ENCODE measurements at regions not wholly inside any gene's neighbourhood (a gene's known extent, or its start where the extent isn't known, plus 50 kb on each side); places are given as distances from the start of the nearest gene placed in this dataset.
"Not testable (repeated sequence)": the region's sequence is repeated elsewhere in the genome, so short reads cannot be mapped to it uniquely, and the experiment has no call there.

DNA sequence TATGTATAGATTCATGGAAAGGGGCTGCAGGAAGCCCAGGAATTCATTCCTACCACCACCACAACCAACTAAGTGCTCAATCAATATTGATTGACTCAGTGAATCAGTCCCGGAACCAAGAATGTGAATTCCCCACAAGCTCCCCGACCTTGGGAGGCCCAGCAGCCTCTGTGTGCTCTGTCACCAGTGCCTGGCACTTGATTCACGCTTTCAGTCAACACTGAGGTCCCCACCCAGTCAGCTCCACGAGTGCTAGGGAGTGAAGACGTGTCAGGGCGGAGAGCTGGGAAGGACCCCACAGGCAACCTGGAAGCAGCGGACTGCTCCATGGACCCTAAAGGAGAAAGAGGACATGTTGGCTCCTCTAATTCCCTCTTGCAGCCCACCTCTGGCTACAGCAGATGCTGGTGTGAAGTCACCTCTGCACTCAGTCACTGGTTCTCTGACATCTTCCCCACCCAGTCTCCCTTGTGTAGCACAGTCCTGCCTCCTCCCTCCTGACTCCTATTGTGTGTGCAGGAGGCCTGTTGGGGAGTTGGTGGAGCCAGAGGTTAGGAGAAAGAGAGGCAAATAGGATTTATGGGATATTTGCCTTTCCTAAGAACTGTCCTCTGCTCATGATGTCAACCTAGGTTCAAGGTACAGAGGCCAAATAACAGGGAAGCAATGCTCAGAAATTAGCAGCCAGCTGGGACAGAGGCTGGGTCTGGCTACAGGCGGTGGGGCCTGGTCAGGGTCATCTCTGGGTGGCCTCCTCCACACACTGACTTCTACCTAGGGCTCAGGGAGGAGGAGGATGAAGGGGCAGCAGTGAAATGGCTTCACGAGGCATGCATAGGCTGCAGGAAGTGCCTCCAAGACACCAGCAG, 88.2 kb downstream of the TRIM69 start:
- intact Hi-C loops (cut with micrococcal nuclease); ATAC-seq (ENCODE audit: low read depth); H3K4me1 ChIP-seq (ENCODE audit: control insufficient read depth in 2 of 2, insufficient read depth in 2 of 2, low read length in 2 of 2); POLR2A ChIA-PET; H3K27me3 Mint-ChIP-seq; DNase-seq; H3K27me3 ChIP-seq (replicated peaks in 1 of 4; ENCODE audit: control extremely low read depth in 1 of 4, control insufficient read depth in 3 of 4, insufficient read depth in 4 of 4, low read length in 3 of 4); CTCF ChIA-PET; H2AFZ ChIP-seq (ENCODE audit: insufficient read depth, low read depth, low read length, poor library complexity, severe bottlenecking); H3K4me3 ChIP-seq (ENCODE audit: control extremely low read depth in 1 of 5, extremely low read depth in 1 of 5, insufficient read depth in 1 of 5, low read depth in 2 of 5, low read length in 4 of 5); H3K79me2 ChIP-seq (ENCODE audit: control insufficient read depth, insufficient read depth, low read length); H3K9me3 ChIP-seq (ENCODE audit: control extremely low read depth in 1 of 3, control insufficient read depth in 2 of 3, insufficient read depth in 1 of 3, low read length in 2 of 3); H3K27ac Mint-ChIP-seq; H3K27ac ChIP-seq (ENCODE audit: low read length in 2 of 2); H3K4me3 Mint-ChIP-seq; H3K9ac ChIP-seq (ENCODE audit: low read length); H3K4me2 ChIP-seq (replicated peaks; ENCODE audit: low read depth, low read length, poor library complexity, severe bottlenecking); H3K36me3 ChIP-seq (replicated peaks in 1 of 2; ENCODE audit: control extremely low read depth in 1 of 2, control insufficient read depth in 1 of 2, extremely low read depth in 1 of 2, insufficient read depth in 2 of 2, low read length in 1 of 2); H3K4me1 Mint-ChIP-seq; H4K20me1 ChIP-seq (ENCODE audit: control insufficient read depth, insufficient read depth, low read length, poor library complexity, severe bottlenecking); H3K9me3 Mint-ChIP-seq (ENCODE audit: insufficient read depth): not testable (repeated sequence)
- WGBS (ENCODE audit: insufficient coverage): no CpG with 5 or more reads among the region's 9 CpGs

DNA sequence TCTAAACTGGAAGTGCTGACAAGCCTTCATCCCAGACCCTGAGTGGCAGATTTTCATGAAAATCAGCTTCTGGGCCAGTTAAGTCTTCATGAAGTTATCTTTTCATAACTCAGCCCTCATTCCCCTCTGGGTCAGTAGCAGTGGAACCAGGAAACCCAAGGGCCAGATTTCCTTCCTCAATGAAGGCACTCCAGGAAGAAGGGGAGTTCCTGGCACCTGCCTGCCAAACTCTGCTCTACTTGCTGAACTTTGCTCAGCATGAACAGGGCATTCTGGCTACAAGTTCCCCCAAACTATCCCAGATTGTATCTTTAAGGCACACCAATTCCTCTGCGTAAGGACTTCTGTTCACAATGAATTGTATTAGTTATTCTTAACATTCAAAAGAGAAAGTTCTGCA, 90.3 kb downstream of the TRIM69 start:
- POLR2A ChIA-PET; H3K9me3 ChIP-seq (ENCODE audit: control extremely low read depth in 1 of 3, control insufficient read depth in 2 of 3, insufficient read depth in 1 of 3, low read length in 2 of 3); H4K20me1 ChIP-seq (ENCODE audit: control insufficient read depth, insufficient read depth, low read length, poor library complexity, severe bottlenecking); H3K79me2 ChIP-seq (ENCODE audit: control insufficient read depth, insufficient read depth, low read length); H3K36me3 ChIP-seq (replicated peaks in 1 of 2; ENCODE audit: control extremely low read depth in 1 of 2, control insufficient read depth in 1 of 2, extremely low read depth in 1 of 2, insufficient read depth in 2 of 2, low read length in 1 of 2); CTCF ChIA-PET; H3K27ac Mint-ChIP-seq; ATAC-seq (ENCODE audit: low read depth); H2AFZ ChIP-seq (ENCODE audit: insufficient read depth, low read depth, low read length, poor library complexity, severe bottlenecking); H3K4me1 ChIP-seq (ENCODE audit: control insufficient read depth in 2 of 2, insufficient read depth in 2 of 2, low read length in 2 of 2); H3K27me3 Mint-ChIP-seq; H3K27ac ChIP-seq (ENCODE audit: low read length in 2 of 2); H3K4me1 Mint-ChIP-seq; intact Hi-C loops (cut with micrococcal nuclease); H3K27me3 ChIP-seq (replicated peaks in 1 of 4; ENCODE audit: control extremely low read depth in 1 of 4, control insufficient read depth in 3 of 4, insufficient read depth in 4 of 4, low read length in 3 of 4); H3K4me2 ChIP-seq (replicated peaks; ENCODE audit: low read depth, low read length, poor library complexity, severe bottlenecking); H3K4me3 Mint-ChIP-seq; DNase-seq; H3K4me3 ChIP-seq (ENCODE audit: control extremely low read depth in 1 of 5, extremely low read depth in 1 of 5, insufficient read depth in 1 of 5, low read depth in 2 of 5, low read length in 4 of 5); H3K9me3 Mint-ChIP-seq (ENCODE audit: insufficient read depth); H3K9ac ChIP-seq (ENCODE audit: low read length): not testable (repeated sequence)
- WGBS (ENCODE audit: insufficient coverage): no CpG with 5 or more reads among the region's 1 CpG

DNA sequence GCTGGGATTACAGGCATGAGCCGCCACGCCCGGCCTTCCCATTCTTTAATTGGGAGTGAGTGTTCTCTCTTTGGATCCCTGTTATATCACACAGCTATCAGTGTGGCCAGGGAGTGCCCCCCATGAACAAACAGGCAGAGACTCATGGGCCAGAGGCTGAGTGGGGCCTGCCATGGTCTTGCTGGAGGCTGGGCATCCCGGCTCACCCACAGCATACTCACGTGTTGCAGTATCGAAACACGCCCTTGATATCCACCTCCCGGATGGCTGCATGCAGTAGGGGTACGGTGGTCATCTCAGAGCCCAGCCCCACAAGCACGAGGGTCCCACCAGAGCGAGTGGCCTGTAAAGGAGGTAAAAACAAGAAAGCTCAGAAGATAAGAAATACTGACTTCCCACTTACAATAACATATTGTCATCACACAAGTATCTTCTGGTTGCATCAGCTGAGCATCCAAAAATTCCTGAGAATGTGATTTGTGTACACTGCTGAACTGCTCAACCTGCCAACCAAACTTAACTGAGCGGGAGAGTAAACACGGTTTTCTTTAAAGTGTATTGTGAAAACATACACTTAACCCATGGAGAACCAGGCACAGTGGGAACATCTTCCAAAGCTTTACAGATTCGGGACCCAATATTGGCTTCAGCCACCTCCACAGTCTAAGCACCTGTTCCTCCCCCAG, 92.0 kb downstream of the TRIM69 start:
- intact Hi-C loops (cut with micrococcal nuclease); H2AFZ ChIP-seq (ENCODE audit: insufficient read depth, low read depth, low read length, poor library complexity, severe bottlenecking); H3K9me3 Mint-ChIP-seq (ENCODE audit: insufficient read depth); H3K27me3 ChIP-seq (replicated peaks in 1 of 4; ENCODE audit: control extremely low read depth in 1 of 4, control insufficient read depth in 3 of 4, insufficient read depth in 4 of 4, low read length in 3 of 4); H3K27ac Mint-ChIP-seq; H3K4me1 ChIP-seq (ENCODE audit: control insufficient read depth in 2 of 2, insufficient read depth in 2 of 2, low read length in 2 of 2); H3K9me3 ChIP-seq (ENCODE audit: control extremely low read depth in 1 of 3, control insufficient read depth in 2 of 3, insufficient read depth in 1 of 3, low read length in 2 of 3); CTCF ChIA-PET; H4K20me1 ChIP-seq (ENCODE audit: control insufficient read depth, insufficient read depth, low read length, poor library complexity, severe bottlenecking); H3K4me1 Mint-ChIP-seq; H3K9ac ChIP-seq (ENCODE audit: low read length); POLR2A ChIA-PET; DNase-seq; H3K79me2 ChIP-seq (ENCODE audit: control insufficient read depth, insufficient read depth, low read length); H3K27ac ChIP-seq (ENCODE audit: low read length in 2 of 2); H3K4me2 ChIP-seq (replicated peaks; ENCODE audit: low read depth, low read length, poor library complexity, severe bottlenecking); H3K27me3 Mint-ChIP-seq; H3K4me3 ChIP-seq (ENCODE audit: control extremely low read depth in 1 of 5, extremely low read depth in 1 of 5, insufficient read depth in 1 of 5, low read depth in 2 of 5, low read length in 4 of 5); H3K36me3 ChIP-seq (replicated peaks in 1 of 2; ENCODE audit: control extremely low read depth in 1 of 2, control insufficient read depth in 1 of 2, extremely low read depth in 1 of 2, insufficient read depth in 2 of 2, low read length in 1 of 2); H3K4me3 Mint-ChIP-seq; ATAC-seq (ENCODE audit: low read depth): not testable (repeated sequence)
- 98% methylated on average over 5 of the region's 14 CpGs for WGBS (ENCODE audit: insufficient coverage)

DNA sequence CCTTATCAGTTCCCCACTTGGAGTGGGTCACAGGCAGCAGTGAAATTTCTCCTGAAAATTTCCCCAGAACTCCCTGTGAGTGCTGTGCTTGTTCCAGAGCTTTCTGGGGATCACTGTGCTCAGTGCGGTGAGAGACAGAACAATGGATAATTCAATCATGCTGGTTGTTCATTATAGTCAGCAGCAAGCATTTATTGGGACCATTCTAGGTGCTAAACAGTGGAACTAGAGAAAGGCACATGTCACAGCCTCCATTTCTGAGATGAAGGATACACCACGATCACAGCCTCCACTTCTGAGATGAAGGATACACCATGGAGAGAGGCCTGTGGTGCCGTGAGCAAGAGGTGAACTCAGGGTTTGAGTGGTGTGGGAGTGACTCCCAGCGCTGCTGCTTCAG, 92.8 kb downstream of the TRIM69 start:
- H3K4me3 Mint-ChIP-seq; H3K79me2 ChIP-seq (ENCODE audit: control insufficient read depth, insufficient read depth, low read length); intact Hi-C loops (cut with micrococcal nuclease); H3K4me1 Mint-ChIP-seq; H3K9me3 Mint-ChIP-seq (ENCODE audit: insufficient read depth); H3K9me3 ChIP-seq (ENCODE audit: control extremely low read depth in 1 of 3, control insufficient read depth in 2 of 3, insufficient read depth in 1 of 3, low read length in 2 of 3); H3K36me3 ChIP-seq (replicated peaks in 1 of 2; ENCODE audit: control extremely low read depth in 1 of 2, control insufficient read depth in 1 of 2, extremely low read depth in 1 of 2, insufficient read depth in 2 of 2, low read length in 1 of 2); DNase-seq; ATAC-seq (ENCODE audit: low read depth); H4K20me1 ChIP-seq (ENCODE audit: control insufficient read depth, insufficient read depth, low read length, poor library complexity, severe bottlenecking); H3K27me3 Mint-ChIP-seq; H2AFZ ChIP-seq (ENCODE audit: insufficient read depth, low read depth, low read length, poor library complexity, severe bottlenecking); H3K27ac Mint-ChIP-seq; H3K4me2 ChIP-seq (replicated peaks; ENCODE audit: low read depth, low read length, poor library complexity, severe bottlenecking); POLR2A ChIA-PET; CTCF ChIA-PET; H3K4me1 ChIP-seq (ENCODE audit: control insufficient read depth in 2 of 2, insufficient read depth in 2 of 2, low read length in 2 of 2); H3K27me3 ChIP-seq (replicated peaks in 1 of 4; ENCODE audit: control extremely low read depth in 1 of 4, control insufficient read depth in 3 of 4, insufficient read depth in 4 of 4, low read length in 3 of 4); H3K27ac ChIP-seq (ENCODE audit: low read length in 2 of 2); H3K4me3 ChIP-seq (ENCODE audit: control extremely low read depth in 1 of 5, extremely low read depth in 1 of 5, insufficient read depth in 1 of 5, low read depth in 2 of 5, low read length in 4 of 5); H3K9ac ChIP-seq (ENCODE audit: low read length): not testable (repeated sequence)
- no CpG with 5 or more reads among the region's 4 CpGs for WGBS (ENCODE audit: insufficient coverage)

Data from B cell (primary cell).